ENCODE measurements at regions not wholly inside any gene's neighbourhood (a gene's known extent, or its start where the extent isn't known, plus 50 kb on each side); places are given as distances from the start of the nearest gene placed in this dataset.

DNA sequence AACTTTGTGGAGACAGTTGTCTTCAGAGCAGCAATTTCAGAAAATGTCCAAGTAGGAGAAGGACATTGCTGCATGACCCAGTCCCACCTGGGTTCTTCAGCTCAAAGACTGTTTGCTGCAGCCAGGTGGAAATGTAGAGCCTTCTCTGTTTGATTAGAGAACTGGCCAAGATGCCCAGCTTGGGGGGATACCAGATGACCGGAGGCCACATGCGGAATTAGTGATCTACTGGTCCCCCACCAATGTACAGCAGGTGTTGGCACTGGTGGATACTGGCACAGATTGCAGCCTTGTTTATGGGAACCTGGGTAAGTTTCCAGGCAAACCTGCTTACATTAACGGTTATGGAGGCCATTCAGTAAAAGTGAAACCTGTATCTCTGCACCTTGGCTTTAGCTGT, 555.3 kb downstream of the SLC6A15 start:
- TF ChIP-seq, protein P1, sequence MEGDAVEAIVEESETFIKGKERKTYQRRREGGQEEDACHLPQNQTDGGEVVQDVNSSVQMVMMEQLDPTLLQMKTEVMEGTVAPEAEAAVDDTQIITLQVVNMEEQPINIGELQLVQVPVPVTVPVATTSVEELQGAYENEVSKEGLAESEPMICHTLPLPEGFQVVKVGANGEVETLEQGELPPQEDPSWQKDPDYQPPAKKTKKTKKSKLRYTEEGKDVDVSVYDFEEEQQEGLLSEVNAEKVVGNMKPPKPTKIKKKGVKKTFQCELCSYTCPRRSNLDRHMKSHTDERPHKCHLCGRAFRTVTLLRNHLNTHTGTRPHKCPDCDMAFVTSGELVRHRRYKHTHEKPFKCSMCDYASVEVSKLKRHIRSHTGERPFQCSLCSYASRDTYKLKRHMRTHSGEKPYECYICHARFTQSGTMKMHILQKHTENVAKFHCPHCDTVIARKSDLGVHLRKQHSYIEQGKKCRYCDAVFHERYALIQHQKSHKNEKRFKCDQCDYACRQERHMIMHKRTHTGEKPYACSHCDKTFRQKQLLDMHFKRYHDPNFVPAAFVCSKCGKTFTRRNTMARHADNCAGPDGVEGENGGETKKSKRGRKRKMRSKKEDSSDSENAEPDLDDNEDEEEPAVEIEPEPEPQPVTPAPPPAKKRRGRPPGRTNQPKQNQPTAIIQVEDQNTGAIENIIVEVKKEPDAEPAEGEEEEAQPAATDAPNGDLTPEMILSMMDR (IDR thresholded peaks at IDR 0.05; ENCODE audit: insufficient read depth, low read depth, low read length), result no peak
- no peak for TF ChIP-seq EZH2 (IDR thresholded peaks at IDR 0.05; ENCODE audit: insufficient read depth, low read length)

Data from astrocyte (in vitro differentiated cells and primary cell).